ENCODE measurements at regions not wholly inside any gene's neighbourhood (a gene's known extent, or its start where the extent isn't known, plus 50 kb on each side); places are given as distances from the start of the nearest gene placed in this dataset.

DNA sequence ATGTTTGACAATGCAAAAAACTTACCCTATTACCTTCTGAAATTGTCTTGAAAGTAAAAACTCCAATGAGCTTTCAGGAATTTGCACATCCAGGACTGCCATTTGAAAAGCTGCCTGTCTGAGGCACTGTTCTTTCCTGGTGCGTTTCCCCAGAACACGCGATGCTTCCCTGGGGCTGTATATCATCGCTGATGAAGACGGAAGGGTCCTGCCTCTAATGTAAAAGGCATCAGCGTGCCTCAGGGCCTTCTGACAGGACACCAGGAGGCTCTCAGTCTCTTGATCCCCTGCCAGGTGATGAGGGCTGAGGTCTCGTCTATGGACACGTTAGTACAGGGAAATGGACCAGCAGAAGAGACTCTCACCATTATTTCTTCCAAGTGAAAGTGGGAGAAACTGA is 296.8 kb downstream of the EFNB2 start:
- no peak overlapping the region for H3K4me3 ChIP-seq (IDR thresholded peaks at IDR 0.05; ENCODE audit: insufficient read depth, low read depth, low read length)
- H4K20me1 ChIP-seq (ENCODE audit: insufficient read depth): no peaks in the 10 kb centered on the region
- TF ChIP-seq, protein P1, sequence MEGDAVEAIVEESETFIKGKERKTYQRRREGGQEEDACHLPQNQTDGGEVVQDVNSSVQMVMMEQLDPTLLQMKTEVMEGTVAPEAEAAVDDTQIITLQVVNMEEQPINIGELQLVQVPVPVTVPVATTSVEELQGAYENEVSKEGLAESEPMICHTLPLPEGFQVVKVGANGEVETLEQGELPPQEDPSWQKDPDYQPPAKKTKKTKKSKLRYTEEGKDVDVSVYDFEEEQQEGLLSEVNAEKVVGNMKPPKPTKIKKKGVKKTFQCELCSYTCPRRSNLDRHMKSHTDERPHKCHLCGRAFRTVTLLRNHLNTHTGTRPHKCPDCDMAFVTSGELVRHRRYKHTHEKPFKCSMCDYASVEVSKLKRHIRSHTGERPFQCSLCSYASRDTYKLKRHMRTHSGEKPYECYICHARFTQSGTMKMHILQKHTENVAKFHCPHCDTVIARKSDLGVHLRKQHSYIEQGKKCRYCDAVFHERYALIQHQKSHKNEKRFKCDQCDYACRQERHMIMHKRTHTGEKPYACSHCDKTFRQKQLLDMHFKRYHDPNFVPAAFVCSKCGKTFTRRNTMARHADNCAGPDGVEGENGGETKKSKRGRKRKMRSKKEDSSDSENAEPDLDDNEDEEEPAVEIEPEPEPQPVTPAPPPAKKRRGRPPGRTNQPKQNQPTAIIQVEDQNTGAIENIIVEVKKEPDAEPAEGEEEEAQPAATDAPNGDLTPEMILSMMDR (conservative IDR thresholded peaks at IDR 0.05; ENCODE audit: low read depth, low read length): no peak
- H3K79me2 ChIP-seq (ENCODE audit: insufficient read depth, low read depth): no peaks in the 10 kb centered on the region
- H3K27me3 ChIP-seq (ENCODE audit: insufficient read depth, low read depth): no peaks in the 10 kb centered on the region
- no peak overlapping the region for H2AFZ ChIP-seq (ENCODE audit: low read depth)
- H3K9ac ChIP-seq: no peak overlapping the region
- H3K27ac ChIP-seq: no peak overlapping the region
- H3K4me1 ChIP-seq (ENCODE audit: low read depth, poor library complexity, severe bottlenecking): no peaks in the 10 kb centered on the region
- no peaks in the 10 kb centered on the region for H3K36me3 ChIP-seq (ENCODE audit: insufficient read depth)
- no peak overlapping the region for H3K4me2 ChIP-seq

DNA sequence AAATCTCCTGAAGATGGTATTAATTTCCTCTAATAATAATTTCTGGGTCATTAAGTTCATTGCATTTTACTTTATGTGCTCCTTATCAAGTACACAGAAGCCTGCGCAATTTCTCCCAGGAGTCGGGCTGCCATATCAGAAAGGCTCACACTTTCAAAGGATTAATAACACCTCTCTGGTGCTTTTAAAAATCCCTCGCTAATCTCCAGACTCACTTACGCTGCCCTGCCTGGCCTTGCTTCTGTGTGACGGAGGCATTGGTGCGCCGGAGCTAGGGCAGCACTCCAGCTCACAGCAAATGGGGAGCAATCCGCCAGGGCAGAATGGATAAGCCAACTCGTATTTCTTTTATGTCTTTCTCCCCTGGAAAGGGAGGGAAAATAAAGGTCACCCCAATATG is 300.8 kb downstream of the EFNB2 start:
- Histone ChIP-seq H3K79me2 (ENCODE audit: insufficient read depth, low read depth) (no peaks in the 10 kb centered on the region), H2AFZ (ENCODE audit: low read depth) (no peak overlapping the region), H3K27me3 (ENCODE audit: insufficient read depth, low read depth) (no peaks in the 10 kb centered on the region), H4K20me1 (ENCODE audit: insufficient read depth) (no peaks in the 10 kb centered on the region), H3K4me2 (no peak overlapping the region), H3K9ac (no peak overlapping the region), H3K4me3 (IDR thresholded peaks at IDR 0.05; ENCODE audit: insufficient read depth, low read depth, low read length) (no peak overlapping the region), H3K36me3 (ENCODE audit: insufficient read depth) (no peaks in the 10 kb centered on the region), H3K27ac (no peak overlapping the region), H3K4me1 (ENCODE audit: low read depth, poor library complexity, severe bottlenecking) (no peaks in the 10 kb centered on the region)
- TF ChIP-seq, protein P1 (conservative IDR thresholded peaks at IDR 0.05; ENCODE audit: low read depth, low read length): no peak

DNA sequence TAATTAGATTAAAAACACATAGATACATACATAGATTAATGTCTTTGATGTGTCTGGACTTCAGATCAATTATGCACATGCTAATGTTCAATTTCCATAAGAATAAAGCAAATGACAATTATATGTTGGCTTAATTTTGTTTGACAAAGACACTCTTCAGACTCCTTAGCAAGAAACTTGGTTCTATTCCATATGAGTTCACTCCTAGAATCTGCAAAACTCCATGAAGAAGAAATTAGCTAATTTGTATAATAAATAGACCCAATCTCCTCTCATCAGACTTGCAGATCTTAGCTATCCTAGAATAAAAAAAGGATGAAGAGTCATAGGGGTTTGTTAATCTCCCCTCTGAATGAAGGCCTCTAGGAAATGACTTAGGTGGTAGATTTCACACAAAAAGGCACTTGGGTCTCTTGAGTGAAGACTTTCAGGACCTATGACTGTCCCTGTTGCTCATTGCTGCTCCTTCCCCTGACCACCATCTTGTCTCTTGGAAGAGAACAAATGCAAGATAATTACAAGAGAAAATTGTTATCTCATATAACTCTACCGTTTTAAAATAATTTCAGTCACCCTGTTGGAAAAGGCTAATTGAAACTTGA is 302.2 kb downstream of the EFNB2 start:
- Histone ChIP-seq H3K36me3 (ENCODE audit: insufficient read depth) (no peaks in the 10 kb centered on the region), H3K9ac (no peak overlapping the region), H4K20me1 (ENCODE audit: insufficient read depth) (no peaks in the 10 kb centered on the region), H2AFZ (ENCODE audit: low read depth) (no peak overlapping the region), H3K4me1 (ENCODE audit: low read depth, poor library complexity, severe bottlenecking) (no peaks in the 10 kb centered on the region), H3K27me3 (ENCODE audit: insufficient read depth, low read depth) (no peaks in the 10 kb centered on the region), H3K27ac (no peak overlapping the region), H3K4me2 (no peak overlapping the region), H3K79me2 (ENCODE audit: insufficient read depth, low read depth) (no peaks in the 10 kb centered on the region), H3K4me3 (IDR thresholded peaks at IDR 0.05; ENCODE audit: insufficient read depth, low read depth, low read length) (no peak overlapping the region)
- TF ChIP-seq, protein P1 (conservative IDR thresholded peaks at IDR 0.05; ENCODE audit: low read depth, low read length): no peak

DNA sequence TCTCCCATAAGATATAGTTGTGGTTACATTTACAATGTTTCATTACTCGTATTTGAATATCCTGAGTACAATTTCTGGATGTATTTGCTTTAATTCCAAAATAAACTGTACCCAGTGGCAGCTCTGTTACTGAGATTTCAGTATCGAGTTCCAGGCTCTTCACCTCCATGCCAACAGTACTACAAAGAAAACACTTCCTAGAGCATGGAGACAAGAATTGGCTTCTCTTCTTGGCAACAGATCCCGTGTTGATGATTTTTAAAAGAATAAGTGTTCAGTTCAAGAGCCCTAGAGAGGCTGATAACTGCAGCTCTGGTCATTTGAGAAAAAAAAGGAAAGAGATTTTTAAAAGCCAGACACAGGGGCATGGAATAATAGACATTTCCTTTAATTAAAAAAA is 302.8 kb downstream of the EFNB2 start:
- Histone ChIP-seq H3K9ac (no peak overlapping the region), H3K4me2 (no peak overlapping the region), H4K20me1 (ENCODE audit: insufficient read depth) (no peaks in the 10 kb centered on the region), H2AFZ (ENCODE audit: low read depth) (no peak overlapping the region), H3K36me3 (ENCODE audit: insufficient read depth) (no peaks in the 10 kb centered on the region), H3K79me2 (ENCODE audit: insufficient read depth, low read depth) (no peaks in the 10 kb centered on the region), H3K4me3 (IDR thresholded peaks at IDR 0.05; ENCODE audit: insufficient read depth, low read depth, low read length) (no peak overlapping the region), H3K27ac (no peak overlapping the region), H3K27me3 (ENCODE audit: insufficient read depth, low read depth) (no peaks in the 10 kb centered on the region), H3K4me1 (ENCODE audit: low read depth, poor library complexity, severe bottlenecking) (no peaks in the 10 kb centered on the region)
- TF ChIP-seq, protein P1 (conservative IDR thresholded peaks at IDR 0.05; ENCODE audit: low read depth, low read length): no peak

Data from KMS-11 (cell line).